Subcutaneous abdominal adipose tissue (tissue), 5 donors: ENCODE measurements at regions not wholly inside any gene's neighbourhood (a gene's known extent, or its start where the extent isn't known, plus 50 kb on each side); places are given as distances from the start of the nearest gene placed in this dataset.
"Not testable (repeated sequence)": the region's sequence is repeated elsewhere in the genome, so short reads cannot be mapped to it uniquely, and the experiment has no call there.

Source experiments
- H3K27ac ChIP-seq: one replicate; pipeline ENCODE4 v1.7.0; 2013; ENCODE audit warnings: low read depth, mild to moderate bottlenecking, inconsistent platforms, low read length, moderate library complexity
- H3K27me3 ChIP-seq, 5 donors: one replicate each; pipeline ENCODE4 v1.7.0; 2013; ENCODE audit warnings: low read length in 5 of 5, inconsistent platforms in 1 of 5; ENCODE audit not compliant: control insufficient read depth in 5 of 5, insufficient read depth in 4 of 5
- H3K36me3 ChIP-seq, 5 donors: one replicate each; pipeline ENCODE4 v1.7.0; 2013; ENCODE audit warnings: low read length in 5 of 5; ENCODE audit not compliant: control insufficient read depth in 5 of 5, insufficient read depth in 5 of 5
- H3K4me1 ChIP-seq, 5 donors: one replicate each; pipeline ENCODE4 v1.7.0; 2013; ENCODE audit warnings: low read length in 5 of 5, mild to moderate bottlenecking in 3 of 5, moderate library complexity in 1 of 5; ENCODE audit not compliant: control insufficient read depth in 5 of 5, insufficient read depth in 5 of 5
- H3K4me3 ChIP-seq, 5 donors: one replicate each; pipeline ENCODE4 v1.7.0; 2013; ENCODE audit warnings: low read length in 5 of 5, low read depth in 1 of 5
- H3K9ac ChIP-seq, 5 donors: one replicate each; pipeline ENCODE4 v1.7.0; 2013; ENCODE audit warnings: low read length in 5 of 5, mild to moderate bottlenecking in 4 of 5, moderate library complexity in 3 of 5
- H3K9me3 ChIP-seq, 5 donors: one replicate each; pipeline ENCODE4 v1.7.0; 2013; ENCODE audit warnings: low read length in 5 of 5; ENCODE audit not compliant: control insufficient read depth in 5 of 5
- donor health status: healthy.
- donor health status: healthy.
- donor health status: healthy.
- donor health status: healthy.
- donor health status: healthy.

- H3K9ac ChIP-seq, H3K27me3 ChIP-seq, H3K4me3 ChIP-seq, H3K36me3 ChIP-seq, H3K4me1 ChIP-seq, H3K9me3 ChIP-seq, H3K27ac ChIP-seq: not testable (repeated sequence)
These were observed 51.1 kb upstream of the BNC1 start for GRCh38 chr15:83335542-83335941.

GRCh38 chr15:83339396-83339795, 54.9 kb upstream of the BNC1 start:
- Histone ChIP-seq H3K9me3 (no peaks in the 10 kb centered on the region), H3K9ac (no peak overlapping the region), H3K27me3 (peaks cover 0 to 6% (median 0%) of the 10 kb centered on the region in 5 donors), H3K36me3 (no peaks in the 10 kb centered on the region), H3K4me1 (no peaks in the 10 kb centered on the region), H3K4me3 (no peak overlapping the region), H3K27ac (no peak overlapping the region)

DNA sequence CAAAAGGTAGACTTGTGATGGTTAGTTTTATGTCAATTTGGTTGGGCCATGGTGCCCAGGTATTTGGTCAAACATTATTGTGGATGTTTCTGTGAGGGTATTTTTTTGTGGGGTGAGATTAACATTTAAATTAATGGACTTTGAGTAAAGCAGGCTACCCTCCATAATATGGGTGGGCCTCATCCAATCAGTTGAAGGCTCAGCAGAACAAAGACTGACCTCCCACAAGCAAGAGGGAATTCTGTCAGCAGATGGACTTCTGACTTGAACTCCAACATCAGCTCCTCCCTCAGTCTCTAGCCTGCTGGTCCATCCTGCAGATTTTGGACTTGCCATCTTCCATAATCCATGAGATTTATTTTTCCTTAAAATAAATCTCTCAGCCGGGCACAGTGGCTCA, 55.6 kb upstream of the BNC1 start:
- Histone ChIP-seq H3K27ac (no peak overlapping the region), H3K4me1 (no peaks in the 10 kb centered on the region), H3K9me3 (no peaks in the 10 kb centered on the region), H3K36me3 (no peaks in the 10 kb centered on the region), H3K4me3 (no peak overlapping the region), H3K27me3 (peaks cover 0 to 6% (median 0%) of the 10 kb centered on the region in 5 donors), H3K9ac (no peak overlapping the region)

DNA sequence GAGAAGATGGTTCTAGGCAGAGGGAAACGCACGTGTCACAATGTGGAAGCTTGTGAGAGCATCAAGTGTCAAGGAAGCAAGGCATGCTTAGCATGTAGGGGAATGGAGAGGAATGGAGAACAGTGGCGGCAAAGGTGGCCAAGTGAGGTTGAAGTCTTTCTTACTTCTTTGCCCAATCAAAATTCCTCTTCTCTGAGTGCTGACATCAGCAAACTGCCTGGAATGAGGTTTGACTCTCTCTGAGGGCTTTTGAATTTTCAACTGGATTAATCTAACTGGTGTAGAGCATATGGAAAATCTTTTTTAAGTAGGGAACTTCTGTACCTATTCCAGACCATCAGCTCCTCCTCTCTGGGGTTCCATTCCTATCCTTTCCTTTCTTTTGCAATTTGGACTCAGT, 61.9 kb upstream of the BNC1 start:
- Histone ChIP-seq H3K27ac (no peak overlapping the region), H3K36me3 (no peaks in the 10 kb centered on the region), H3K4me1 (no peaks in the 10 kb centered on the region), H3K27me3 (peaks cover 3 to 8% (median 3%) of the 10 kb centered on the region in 5 donors), H3K4me3 (no peak overlapping the region), H3K9ac (no peak overlapping the region), H3K9me3 (no peaks in the 10 kb centered on the region)

DNA sequence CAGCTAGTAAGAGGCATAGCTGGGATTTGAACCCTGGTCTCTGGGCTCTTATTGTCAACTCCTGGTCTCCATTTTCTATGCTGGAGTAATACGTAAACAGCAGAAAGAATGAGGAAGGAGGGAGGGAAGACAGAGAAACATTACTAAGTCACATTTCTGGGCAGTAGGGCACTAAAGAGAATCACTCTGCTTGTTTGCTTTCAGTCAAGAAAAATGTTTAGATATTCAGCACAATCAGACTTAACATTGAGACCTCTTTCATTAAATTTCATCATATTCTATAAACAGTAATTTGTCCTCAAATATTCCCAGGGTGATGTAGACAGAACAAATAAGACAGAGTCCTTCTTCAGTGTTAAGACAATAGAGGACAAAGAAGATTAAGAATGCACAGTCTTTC, 67.7 kb upstream of the BNC1 start:
- Histone ChIP-seq H3K4me1 (no peaks in the 10 kb centered on the region), H3K36me3 (no peaks in the 10 kb centered on the region), H3K4me3 (no peak overlapping the region), H3K27me3 (peaks cover 2 to 5% (median 3%) of the 10 kb centered on the region in 5 donors), H3K27ac (no peak overlapping the region), H3K9me3 (no peaks in the 10 kb centered on the region), H3K9ac (no peak overlapping the region)

DNA sequence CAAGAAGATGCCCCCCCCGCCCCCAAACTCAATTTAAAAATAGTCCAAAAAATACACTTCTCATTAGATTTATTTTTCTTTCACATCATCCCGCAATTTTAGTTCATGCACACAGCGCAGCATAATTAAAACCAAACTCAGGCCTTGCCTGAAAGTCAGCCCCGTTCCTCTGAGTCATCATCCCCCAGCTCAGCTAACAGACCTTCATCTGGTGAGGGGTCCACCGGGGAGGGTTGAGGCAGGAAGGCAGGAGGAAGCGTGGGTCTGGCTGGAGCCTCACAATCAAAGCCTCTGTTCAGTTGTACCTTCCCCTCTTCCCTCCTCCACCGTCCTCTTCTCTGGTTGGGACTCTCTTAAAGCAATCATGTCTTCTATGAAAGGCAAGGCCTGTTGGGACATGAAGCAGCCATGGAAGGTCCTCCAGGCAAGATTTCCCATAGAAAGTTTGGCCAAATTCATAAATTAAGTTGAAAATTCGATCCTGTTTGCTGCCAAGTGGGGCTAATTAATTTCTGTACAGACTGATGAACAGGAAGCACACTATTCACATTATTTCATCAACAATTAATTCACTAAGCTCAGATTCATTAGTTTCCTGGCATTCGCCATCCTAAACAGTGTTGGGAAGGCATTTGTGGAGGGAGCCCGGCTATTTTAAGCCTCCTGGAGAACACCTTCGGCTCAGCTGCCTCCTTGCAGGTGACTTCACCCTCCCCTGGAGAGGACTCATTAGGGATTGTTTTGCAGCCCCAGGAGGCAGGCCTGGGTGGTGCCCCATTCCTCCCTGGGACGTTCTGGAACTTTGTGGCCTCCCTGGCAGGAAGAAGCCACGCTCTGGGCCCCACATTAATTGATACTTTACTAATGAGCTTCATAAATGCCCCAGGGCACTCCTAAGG, 72.3 kb upstream of the BNC1 start:
- H3K9me3 ChIP-seq, result no peaks in the 10 kb centered on the region
- no peak overlapping the region for H3K4me3 ChIP-seq
- H3K4me1 ChIP-seq, result no peaks in the 10 kb centered on the region

GRCh38 chr15:83358972-83359564, 74.6 kb upstream of the BNC1 start:
- Histone ChIP-seq H3K27ac (no peak overlapping the region), H3K9me3 (no peaks in the 10 kb centered on the region), H3K4me3 (no peak overlapping the region), H3K9ac (no peak overlapping the region), H3K4me1 (no peaks in the 10 kb centered on the region), H3K27me3 (peaks cover 0 to 14% (median 11%) of the 10 kb centered on the region in 5 donors), H3K36me3 (no peaks in the 10 kb centered on the region)

More for the DNA sequence above, 72.3 kb upstream of the BNC1 start:
- no peak overlapping the region for H3K27ac ChIP-seq
- no peak overlapping the region for H3K9ac ChIP-seq
- no peaks in the 10 kb centered on the region for H3K36me3 ChIP-seq
- peaks cover 0 to 14% (median 9%) of the 10 kb centered on the region in 5 donors for H3K27me3 ChIP-seq

- Histone ChIP-seq H3K4me1 (peaks cover 0 to 15% (median 12%) of the 10 kb centered on the region in 5 donors), H3K9ac (no peak overlapping the region), H3K9me3 (no peaks in the 10 kb centered on the region), H3K27me3 (peaks cover 0 to 11% (median 9%) of the 10 kb centered on the region in 5 donors), H3K36me3 (no peaks in the 10 kb centered on the region), H3K4me3 (no peak overlapping the region), H3K27ac (no peak overlapping the region)
These were observed 78.2 kb upstream of the BNC1 start for GRCh38 chr15:83362706-83363105.

DNA sequence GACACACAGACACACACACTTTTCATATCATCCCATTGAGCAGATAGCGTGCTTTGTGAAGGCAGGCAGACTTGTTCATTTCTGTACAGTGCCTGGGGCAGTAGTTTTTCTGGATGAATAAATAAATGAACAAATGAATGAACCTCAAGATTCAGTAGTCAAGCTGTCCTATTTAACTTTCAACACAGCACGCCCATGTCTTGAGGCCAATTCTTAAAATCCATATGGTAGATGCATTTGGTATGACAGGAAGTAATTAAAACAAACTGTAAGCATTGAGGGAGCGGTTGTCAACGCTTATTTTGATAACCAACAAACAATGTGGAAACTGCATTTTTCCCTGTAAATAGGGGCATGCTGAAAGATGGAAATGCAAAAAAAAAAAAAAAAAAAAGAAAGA, 80.0 kb upstream of the BNC1 start:
- H3K27me3 ChIP-seq, result peaks cover 0 to 7% (median 3%) of the 10 kb centered on the region in 5 donors
- no peaks in the 10 kb centered on the region for H3K9me3 ChIP-seq
- H3K4me1 ChIP-seq, result peaks cover 0 to 15% (median 12%) of the 10 kb centered on the region in 5 donors
- no peaks in the 10 kb centered on the region for H3K36me3 ChIP-seq
- H3K4me3 ChIP-seq, result no peak overlapping the region
- no peak overlapping the region for H3K9ac ChIP-seq
- no peak overlapping the region for H3K27ac ChIP-seq

DNA sequence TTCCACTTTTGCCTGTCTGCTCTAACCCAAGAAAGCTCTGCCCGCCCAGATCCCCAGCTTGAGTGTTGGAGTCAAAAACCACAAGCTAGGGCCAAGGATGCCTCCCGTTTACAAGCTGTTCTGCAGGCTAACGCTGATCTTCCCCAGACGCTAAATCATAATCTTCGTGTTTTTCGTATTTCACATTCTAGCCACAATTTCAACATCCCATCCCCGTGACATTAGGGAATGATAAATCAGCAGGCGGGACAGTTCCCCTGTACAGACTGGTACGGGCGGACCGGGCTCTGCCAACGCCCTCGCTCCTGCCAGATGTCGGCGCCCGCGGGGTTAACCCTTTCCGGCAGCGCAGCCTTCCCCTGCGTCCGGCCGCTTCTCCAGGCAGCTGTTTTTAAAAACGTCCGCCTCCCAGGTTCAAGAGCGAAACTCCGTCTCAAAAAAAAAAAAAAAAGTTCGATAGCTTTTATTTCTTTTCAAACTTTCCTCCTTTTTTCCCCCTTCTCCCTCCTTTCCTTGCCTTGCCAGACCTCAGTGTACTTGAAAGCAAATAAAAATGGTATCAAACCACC, 81.0 kb upstream of the BNC1 start:
- H3K9ac ChIP-seq, result peak overlapping the region in 1 of 5 donors; percentile 45

More for the DNA sequence above, 81.0 kb upstream of the BNC1 start:
- Histone ChIP-seq H3K4me1 (peaks cover 0 to 15% (median 12%) of the 10 kb centered on the region in 5 donors), H3K27me3 (peaks cover 0 to 6% (median 2%) of the 10 kb centered on the region in 5 donors), H3K27ac (no peak overlapping the region), H3K4me3 (peak overlapping the region; percentile 46 to 65 (median 50)), H3K9me3 (no peaks in the 10 kb centered on the region), H3K36me3 (no peaks in the 10 kb centered on the region)
